Colonic mucosa (tissue), 4 donors: ENCODE measurements at regions not wholly inside any gene's neighbourhood (a gene's known extent, or its start where the extent isn't known, plus 50 kb on each side); places are given as distances from the start of the nearest gene placed in this dataset.

ENCODE experiments used
- DNase-seq: peaks from one replicate; pipeline ENCODE4 v3.0.0-alpha.2; 2020
- H3K27ac ChIP-seq: fragments of 200-600 bp; one replicate; pipeline ENCODE4 v1.8.0; 2021
- H3K27me3 ChIP-seq: fragments of 200-600 bp; one replicate; pipeline ENCODE4 v1.8.0; 2021
- H3K36me3 ChIP-seq: fragments of 200-600 bp; one replicate; pipeline ENCODE4 v1.8.0; 2021
- H3K4me1 ChIP-seq: fragments of 200-600 bp; one replicate; pipeline ENCODE4 v1.8.0; 2021; ENCODE audit warnings: mild to moderate bottlenecking
- H3K4me3 ChIP-seq: fragments of 200-600 bp; one replicate; pipeline ENCODE4 v1.8.0; 2021
- H3K9ac ChIP-seq, 2 donors: one replicate each; pipeline ENCODE4 v1.7.0; 2013; ENCODE audit warnings: control low read depth in 2 of 2, low read depth in 2 of 2, low read length in 2 of 2
- H3K9me3 ChIP-seq: fragments of 200-600 bp; one replicate; pipeline ENCODE4 v1.8.0; 2021
- intact Hi-C: fragments of 100-400 bp; cut with DNase I; formaldehyde crosslinking; loops from one replicate; pipeline ENCODE4 v1.14.1; 2022
- TF ChIP-seq, protein P1 (sequence below): fragments of 200-600 bp; IDR thresholded peaks from one replicate; pipeline ENCODE4 v1.8.0; 2022; ENCODE audit warnings: antibody characterized with exemption, mild to moderate bottlenecking
- donor health status: healthy.
- donor health status: DM: no; HTN: no; CAD: no.
- donor health status: DM: no; HTN: no; CAD: no.

DNA sequence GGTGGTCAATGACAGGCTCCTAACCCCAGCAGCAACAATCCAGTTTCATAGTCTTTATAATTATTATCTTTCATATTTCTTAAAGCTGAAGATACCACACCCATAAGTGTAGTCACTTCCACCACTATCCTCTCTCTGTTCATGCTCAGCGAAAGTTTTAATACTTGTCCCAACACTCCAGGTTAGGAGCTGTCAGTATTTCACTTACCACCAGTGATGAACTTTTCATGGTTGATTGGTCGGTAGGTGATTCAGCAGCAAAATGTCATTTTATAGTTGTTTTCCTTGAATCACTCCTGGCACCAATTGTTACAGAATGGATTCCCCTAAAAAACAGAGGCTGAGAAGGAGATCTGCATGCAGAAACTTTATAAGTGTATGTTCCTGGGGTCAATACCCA lies 324.9 kb downstream of the CCDC85A start:
- Histone ChIP-seq H3K4me3 (no peak overlapping the region), H3K4me1 (no peaks in the 10 kb centered on the region), H3K36me3 (no peaks in the 10 kb centered on the region), H3K27me3 (no peaks in the 10 kb centered on the region), H3K9me3 (no peaks in the 10 kb centered on the region), H3K27ac (no peak overlapping the region), H3K9ac (no peak overlapping the region)
- intact Hi-C loops: no loop called here
- no peak for DNase-seq
- TF ChIP-seq, protein P1, sequence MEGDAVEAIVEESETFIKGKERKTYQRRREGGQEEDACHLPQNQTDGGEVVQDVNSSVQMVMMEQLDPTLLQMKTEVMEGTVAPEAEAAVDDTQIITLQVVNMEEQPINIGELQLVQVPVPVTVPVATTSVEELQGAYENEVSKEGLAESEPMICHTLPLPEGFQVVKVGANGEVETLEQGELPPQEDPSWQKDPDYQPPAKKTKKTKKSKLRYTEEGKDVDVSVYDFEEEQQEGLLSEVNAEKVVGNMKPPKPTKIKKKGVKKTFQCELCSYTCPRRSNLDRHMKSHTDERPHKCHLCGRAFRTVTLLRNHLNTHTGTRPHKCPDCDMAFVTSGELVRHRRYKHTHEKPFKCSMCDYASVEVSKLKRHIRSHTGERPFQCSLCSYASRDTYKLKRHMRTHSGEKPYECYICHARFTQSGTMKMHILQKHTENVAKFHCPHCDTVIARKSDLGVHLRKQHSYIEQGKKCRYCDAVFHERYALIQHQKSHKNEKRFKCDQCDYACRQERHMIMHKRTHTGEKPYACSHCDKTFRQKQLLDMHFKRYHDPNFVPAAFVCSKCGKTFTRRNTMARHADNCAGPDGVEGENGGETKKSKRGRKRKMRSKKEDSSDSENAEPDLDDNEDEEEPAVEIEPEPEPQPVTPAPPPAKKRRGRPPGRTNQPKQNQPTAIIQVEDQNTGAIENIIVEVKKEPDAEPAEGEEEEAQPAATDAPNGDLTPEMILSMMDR: no peak

DNA sequence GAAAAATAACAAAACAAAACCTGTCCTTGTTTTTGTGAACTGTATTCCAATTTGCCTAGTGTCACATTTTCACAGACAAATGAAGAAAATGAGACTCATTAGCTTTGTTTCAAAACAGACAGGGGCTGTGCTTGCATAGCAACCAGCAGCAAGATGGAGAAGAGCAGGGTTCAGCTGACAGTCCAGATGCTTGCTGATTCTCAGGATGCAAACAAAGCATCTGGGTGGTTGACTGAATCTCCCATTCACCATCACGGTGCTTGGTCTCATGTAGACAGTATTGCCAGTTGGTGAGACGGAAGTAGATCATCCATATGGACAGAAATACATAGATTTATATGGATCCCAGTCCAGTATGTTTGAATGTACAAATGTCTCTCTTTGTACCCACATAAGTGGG lies 326.8 kb downstream of the CCDC85A start:
- Histone ChIP-seq H3K9me3 (no peaks in the 10 kb centered on the region), H3K27me3 (no peaks in the 10 kb centered on the region), H3K36me3 (no peaks in the 10 kb centered on the region), H3K4me1 (no peaks in the 10 kb centered on the region), H3K9ac (no peak overlapping the region), H3K4me3 (no peak overlapping the region), H3K27ac (no peak overlapping the region)
- TF ChIP-seq, protein P1: no peak
- intact Hi-C loops: no loop called here
- no peak for DNase-seq

DNA sequence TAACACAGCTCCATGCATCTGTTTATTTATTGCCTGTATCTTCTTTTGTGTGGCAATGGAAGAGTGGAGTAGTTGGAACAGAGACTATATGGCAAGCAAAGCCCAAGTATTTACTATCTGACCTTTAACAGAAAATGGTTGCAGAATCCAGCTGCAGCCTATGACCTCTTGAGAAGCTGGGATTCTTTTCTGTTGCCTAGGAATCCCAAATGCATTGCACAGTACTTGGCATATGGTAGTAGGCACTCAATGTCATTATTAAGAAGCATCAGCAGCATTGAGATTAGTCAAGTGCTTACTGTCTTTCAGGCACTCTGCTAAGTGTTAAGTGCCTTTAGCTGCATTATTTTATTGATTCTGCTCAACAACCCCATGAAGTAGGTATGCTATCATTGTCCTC lies 331.6 kb downstream of the CCDC85A start:
- TF ChIP-seq, protein P1: no peak
- Histone ChIP-seq H3K9ac (no peak overlapping the region), H3K4me3 (no peak overlapping the region), H3K27ac (no peak overlapping the region), H3K36me3 (no peaks in the 10 kb centered on the region), H3K27me3 (no peaks in the 10 kb centered on the region), H3K9me3 (no peaks in the 10 kb centered on the region), H3K4me1 (no peaks in the 10 kb centered on the region)
- intact Hi-C loops: no loop called here
- no peak for DNase-seq

DNA sequence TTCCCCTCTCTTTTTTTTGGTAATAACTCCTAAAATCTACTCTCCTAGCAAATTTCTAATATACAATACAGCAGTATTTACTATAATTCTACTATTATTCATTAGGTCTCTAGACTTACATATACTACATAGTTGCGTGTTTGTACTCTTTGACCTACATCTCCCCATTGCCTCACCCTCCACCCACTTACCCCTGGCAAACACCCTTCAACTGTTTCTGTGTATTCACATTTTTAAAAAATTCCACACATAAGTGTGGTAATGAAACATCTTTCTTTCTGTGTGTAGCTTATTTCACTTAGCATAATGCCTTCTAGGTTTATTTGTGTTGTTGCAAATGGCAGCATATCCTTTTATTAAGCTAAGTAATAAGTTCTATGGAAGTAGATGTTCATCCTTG lies 336.0 kb downstream of the CCDC85A start:
- no peak for DNase-seq
- H3K36me3 ChIP-seq: no peaks in the 10 kb centered on the region
- H3K27ac ChIP-seq: no peak overlapping the region
- TF ChIP-seq, protein P1: no peak
- intact Hi-C loops: no loop called here
- no peaks in the 10 kb centered on the region for H3K27me3 ChIP-seq
- H3K9me3 ChIP-seq: no peaks in the 10 kb centered on the region
- H3K4me1 ChIP-seq: no peaks in the 10 kb centered on the region
- H3K4me3 ChIP-seq: no peak overlapping the region
- H3K9ac ChIP-seq: no peak overlapping the region

DNA sequence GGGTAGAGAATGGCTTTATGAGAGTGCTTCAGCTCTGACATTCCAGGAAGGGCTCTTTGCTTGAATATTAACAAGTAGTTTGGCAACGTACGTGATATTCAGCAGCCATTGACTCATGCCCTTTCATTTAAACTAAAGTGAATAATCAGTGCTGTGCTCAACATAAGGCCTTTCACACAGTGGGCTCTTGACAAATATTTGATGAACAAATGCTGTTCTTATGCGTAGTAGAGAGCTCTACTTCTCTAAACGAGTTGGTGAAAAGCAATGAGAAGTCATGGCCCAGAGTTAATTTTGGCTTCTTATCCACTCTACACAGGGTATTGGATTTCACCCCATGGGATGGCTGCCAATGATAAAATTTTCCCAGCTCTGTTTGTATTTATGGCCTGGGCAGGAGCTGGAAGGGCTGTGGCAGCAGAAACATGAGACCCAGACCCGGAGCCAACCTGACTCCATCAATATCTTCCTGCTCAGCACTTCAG lies 338.9 kb downstream of the CCDC85A start:
- no peaks in the 10 kb centered on the region for H3K9me3 ChIP-seq
- H3K36me3 ChIP-seq: no peaks in the 10 kb centered on the region
- H3K27ac ChIP-seq: no peak overlapping the region
- H3K4me1 ChIP-seq: no peaks in the 10 kb centered on the region
- TF ChIP-seq, protein P1: no peak
- DNase-seq: no peak
- no peaks in the 10 kb centered on the region for H3K27me3 ChIP-seq
- H3K9ac ChIP-seq: no peak overlapping the region
- intact Hi-C loops: no loop called here
- no peak overlapping the region for H3K4me3 ChIP-seq

DNA sequence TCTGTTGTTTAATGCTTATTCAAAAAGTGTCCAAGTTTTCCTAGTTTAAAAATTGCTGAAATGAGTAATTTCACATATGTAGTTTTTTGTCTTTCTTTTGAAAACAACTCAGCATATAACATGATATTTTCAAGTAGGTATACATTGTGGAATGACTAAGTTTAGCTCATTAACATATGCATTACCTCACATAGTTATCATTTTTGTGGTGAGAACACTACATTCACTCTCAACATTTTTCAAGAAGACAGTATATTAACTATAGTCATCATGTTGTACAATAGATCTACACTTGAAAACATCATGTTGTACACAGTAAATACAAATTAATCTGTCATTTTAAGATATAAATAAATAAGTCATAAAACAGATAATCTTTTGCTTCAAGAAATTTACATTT lies 340.0 kb downstream of the CCDC85A start:
- H3K27ac ChIP-seq: no peak overlapping the region
- intact Hi-C loops: no loop called here
- no peak for DNase-seq
- no peaks in the 10 kb centered on the region for H3K27me3 ChIP-seq
- no peaks in the 10 kb centered on the region for H3K36me3 ChIP-seq
- H3K9ac ChIP-seq: no peak overlapping the region
- H3K9me3 ChIP-seq: no peaks in the 10 kb centered on the region
- H3K4me1 ChIP-seq: no peaks in the 10 kb centered on the region
- no peak overlapping the region for H3K4me3 ChIP-seq
- TF ChIP-seq, protein P1: no peak
